Endothelial cell (in vitro differentiated cells): ENCODE measurements at regions not wholly inside any gene's neighbourhood (a gene's known extent, or its start where the extent isn't known, plus 50 kb on each side); places are given as distances from the start of the nearest gene placed in this dataset.

ENCODE experiments used
- DNase-seq: peaks from one replicate; pipeline ENCODE4 v3.0.0; 2021; ENCODE audit warnings: low spot score
- H3K27ac Mint-ChIP-seq: one replicate; pipeline ENCODE4 v1.8.0; 2021; ENCODE audit warnings: mixed read lengths, inconsistent platforms; ENCODE audit not compliant: unreplicated experiment
- H3K27me3 Mint-ChIP-seq: one replicate; pipeline ENCODE4 v1.8.0; 2021; ENCODE audit warnings: mild to moderate bottlenecking, moderate library complexity, mixed read lengths, inconsistent platforms; ENCODE audit not compliant: unreplicated experiment
- H3K36me3 Mint-ChIP-seq: one replicate; pipeline ENCODE4 v1.8.0; 2021; ENCODE audit warnings: mild to moderate bottlenecking, low read depth, mixed read lengths, inconsistent platforms; ENCODE audit not compliant: unreplicated experiment
- H3K4me1 Mint-ChIP-seq: one replicate; pipeline ENCODE4 v1.8.0; 2021; ENCODE audit warnings: mild to moderate bottlenecking, mixed read lengths, inconsistent platforms; ENCODE audit not compliant: unreplicated experiment
- H3K4me3 Mint-ChIP-seq: one replicate; pipeline ENCODE4 v1.8.0; 2021; ENCODE audit warnings: mild to moderate bottlenecking, mixed read lengths, inconsistent platforms; ENCODE audit not compliant: unreplicated experiment
- H3K9me3 Mint-ChIP-seq: one replicate; pipeline ENCODE4 v1.8.0; 2021; ENCODE audit warnings: mixed read lengths, inconsistent platforms; ENCODE audit not compliant: unreplicated experiment
- TF ChIP-seq, protein P1 (sequence below): fragments of 200-600 bp; sonication (generic); IDR thresholded peaks from one replicate; pipeline ENCODE4 v1.5.0; 2021; ENCODE audit warnings: antibody characterized with exemption; ENCODE audit not compliant: unreplicated experiment

- no peak for DNase-seq
- Mint-ChIP-seq H3K27me3 (peaks cover 4% of the 10 kb centered on the region), H3K36me3 (no peaks in the 10 kb centered on the region), H3K4me3 (no peak overlapping the region), H3K4me1 (peaks cover 17% of the 10 kb centered on the region), H3K9me3 (no peaks in the 10 kb centered on the region), H3K27ac (no peak overlapping the region)
- TF ChIP-seq, protein P1, sequence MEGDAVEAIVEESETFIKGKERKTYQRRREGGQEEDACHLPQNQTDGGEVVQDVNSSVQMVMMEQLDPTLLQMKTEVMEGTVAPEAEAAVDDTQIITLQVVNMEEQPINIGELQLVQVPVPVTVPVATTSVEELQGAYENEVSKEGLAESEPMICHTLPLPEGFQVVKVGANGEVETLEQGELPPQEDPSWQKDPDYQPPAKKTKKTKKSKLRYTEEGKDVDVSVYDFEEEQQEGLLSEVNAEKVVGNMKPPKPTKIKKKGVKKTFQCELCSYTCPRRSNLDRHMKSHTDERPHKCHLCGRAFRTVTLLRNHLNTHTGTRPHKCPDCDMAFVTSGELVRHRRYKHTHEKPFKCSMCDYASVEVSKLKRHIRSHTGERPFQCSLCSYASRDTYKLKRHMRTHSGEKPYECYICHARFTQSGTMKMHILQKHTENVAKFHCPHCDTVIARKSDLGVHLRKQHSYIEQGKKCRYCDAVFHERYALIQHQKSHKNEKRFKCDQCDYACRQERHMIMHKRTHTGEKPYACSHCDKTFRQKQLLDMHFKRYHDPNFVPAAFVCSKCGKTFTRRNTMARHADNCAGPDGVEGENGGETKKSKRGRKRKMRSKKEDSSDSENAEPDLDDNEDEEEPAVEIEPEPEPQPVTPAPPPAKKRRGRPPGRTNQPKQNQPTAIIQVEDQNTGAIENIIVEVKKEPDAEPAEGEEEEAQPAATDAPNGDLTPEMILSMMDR, result no peak
Measured at GRCh38 chr2:120898496-120898895, 162.8 kb downstream of the GLI2 start.

GRCh38 chr2:120898961-120899750 lies 163.5 kb downstream of the GLI2 start:
- H3K4me3 Mint-ChIP-seq, result no peak overlapping the region
- no peak for DNase-seq
- H3K4me1 Mint-ChIP-seq, result peaks cover 17% of the 10 kb centered on the region

GRCh38 chr2:120899771-120900170 lies 164.1 kb downstream of the GLI2 start:
- H3K36me3 Mint-ChIP-seq, result no peaks in the 10 kb centered on the region
- H3K9me3 Mint-ChIP-seq, result no peaks in the 10 kb centered on the region
- peaks cover 6% of the 10 kb centered on the region for H3K27me3 Mint-ChIP-seq
- TF ChIP-seq, protein P1, result no peak
- DNase-seq, result no peak
- H3K4me1 Mint-ChIP-seq, result peaks cover 17% of the 10 kb centered on the region
- no peak overlapping the region for H3K4me3 Mint-ChIP-seq
- H3K27ac Mint-ChIP-seq, result no peak overlapping the region

More at GRCh38 chr2:120898961-120899750, 163.5 kb downstream of the GLI2 start:
- peaks cover 6% of the 10 kb centered on the region for H3K27me3 Mint-ChIP-seq
- H3K9me3 Mint-ChIP-seq, result no peaks in the 10 kb centered on the region
- H3K27ac Mint-ChIP-seq, result no peak overlapping the region
- TF ChIP-seq, protein P1, result no peak
- H3K36me3 Mint-ChIP-seq, result no peaks in the 10 kb centered on the region

DNA sequence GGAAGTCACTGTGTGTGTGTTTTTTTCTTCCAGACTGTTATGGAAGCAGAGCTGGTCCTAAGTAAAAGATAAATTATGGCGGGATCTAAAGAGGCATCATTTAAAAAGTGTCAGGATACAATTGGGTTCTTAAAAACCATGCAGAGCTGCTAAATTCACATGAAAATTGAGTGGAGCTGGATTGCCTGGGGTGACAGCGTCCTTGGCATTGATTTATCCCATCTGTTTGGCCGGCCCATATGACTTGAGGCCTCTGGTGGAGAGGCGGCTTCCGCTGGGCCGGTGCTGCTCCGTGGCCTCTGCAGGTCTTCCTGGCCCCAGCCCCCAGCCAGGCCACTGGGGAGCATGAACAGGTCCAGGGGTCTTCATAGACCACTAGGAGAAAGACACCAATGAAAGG lies 165.5 kb downstream of the GLI2 start:
- no peak for DNase-seq
- Mint-ChIP-seq H3K4me1 (peaks cover 14% of the 10 kb centered on the region), H3K4me3 (no peak overlapping the region), H3K27ac (no peak overlapping the region), H3K36me3 (no peaks in the 10 kb centered on the region), H3K27me3 (peaks cover 6% of the 10 kb centered on the region), H3K9me3 (no peaks in the 10 kb centered on the region)
- TF ChIP-seq, protein P1, result no peak

- TF ChIP-seq, protein P1, result no peak
- Mint-ChIP-seq H3K27ac (no peak overlapping the region), H3K9me3 (no peaks in the 10 kb centered on the region), H3K4me3 (no peak overlapping the region), H3K36me3 (no peaks in the 10 kb centered on the region), H3K27me3 (peaks cover 10% of the 10 kb centered on the region), H3K4me1 (peaks cover 14% of the 10 kb centered on the region)
- no peak for DNase-seq
Measured at GRCh38 chr2:120902592-120902991, 166.9 kb downstream of the GLI2 start.
